Gastroesophageal sphincter (tissue), 3 donors: ENCODE measurements at regions not wholly inside any gene's neighbourhood (a gene's known extent, or its start where the extent isn't known, plus 50 kb on each side); places are given as distances from the start of the nearest gene placed in this dataset.

Experiments used
- EP300 ChIP-seq: sonication (generic); formaldehyde crosslinking; IDR thresholded peaks from one replicate; pipeline ENCODE4 v1.6.1; 2017; ENCODE audit warnings: antibody characterized with exemption, mild to moderate bottlenecking
- POLR2A ChIP-seq, 2 donors: fragments of 450-650 bp; IDR thresholded peaks; one replicate each; pipeline ENCODE4 v1.6.1; 2017; ENCODE audit warnings: antibody characterized with exemption in 2 of 2, mild to moderate bottlenecking in 2 of 2, moderate library complexity in 1 of 2
- POLR2AphosphoS5 ChIP-seq: sonication (generic); formaldehyde crosslinking; IDR thresholded peaks from one replicate; pipeline ENCODE4 v1.6.1; 2017; ENCODE audit warnings: antibody characterized with exemption
- TF ChIP-seq, protein P1 (sequence below), 4 experiments: fragments of 200-600 bp in 2 of 4; fragments of 450-650 bp in 2 of 4; sonication (generic) in 1 of 4; IDR thresholded peaks; one replicate each; pipeline ENCODE4 v1.5.1; 2017 to 2019; ENCODE audit warnings: antibody characterized with exemption in 4 of 4, mild to moderate bottlenecking in 2 of 4, moderate library complexity in 2 of 4

DNA sequence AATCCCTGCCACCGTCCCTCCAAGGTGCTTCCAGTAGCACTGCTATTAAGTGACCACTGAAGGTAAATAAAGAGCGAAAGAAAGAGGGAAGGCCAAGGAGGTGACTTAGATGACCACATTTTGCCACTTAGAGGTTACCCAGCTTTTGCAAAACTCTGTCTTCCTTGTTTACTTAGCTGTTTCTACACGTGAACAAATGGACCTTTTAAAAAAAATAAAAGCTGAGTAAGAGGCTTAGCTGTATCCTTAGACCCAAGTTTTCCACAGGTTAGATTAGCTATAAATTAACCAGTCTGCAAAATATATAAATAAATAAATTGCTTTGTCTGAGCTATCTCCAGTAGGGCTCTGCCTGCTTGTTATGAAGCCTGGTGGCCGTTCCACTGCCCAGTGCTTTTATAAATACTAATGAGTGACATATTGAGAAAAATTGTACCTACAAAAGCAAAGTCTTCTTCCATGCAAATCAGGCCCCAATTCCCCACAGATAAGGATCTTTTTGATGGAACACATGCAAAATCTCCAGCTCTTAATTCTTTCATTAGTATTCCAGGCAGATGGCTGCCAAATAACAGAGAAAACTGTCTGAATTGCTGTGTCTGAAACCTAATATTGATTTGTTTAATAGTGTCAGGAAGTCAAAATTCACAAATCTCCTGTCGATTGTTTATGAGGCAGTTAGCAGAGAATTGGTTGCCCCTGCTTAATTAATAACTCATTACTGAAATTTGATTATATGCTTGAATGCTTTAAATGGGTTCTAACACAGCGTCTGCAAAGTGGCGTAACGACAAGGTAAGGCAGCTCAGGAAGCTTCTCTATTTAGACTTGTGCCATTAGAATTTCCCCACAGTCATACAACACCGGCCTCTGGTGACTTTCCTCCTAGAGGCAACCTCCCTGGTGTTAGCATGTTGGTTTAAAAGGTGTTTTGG is 176.7 kb downstream of the EMX2 start:
- TF ChIP-seq, protein P1, sequence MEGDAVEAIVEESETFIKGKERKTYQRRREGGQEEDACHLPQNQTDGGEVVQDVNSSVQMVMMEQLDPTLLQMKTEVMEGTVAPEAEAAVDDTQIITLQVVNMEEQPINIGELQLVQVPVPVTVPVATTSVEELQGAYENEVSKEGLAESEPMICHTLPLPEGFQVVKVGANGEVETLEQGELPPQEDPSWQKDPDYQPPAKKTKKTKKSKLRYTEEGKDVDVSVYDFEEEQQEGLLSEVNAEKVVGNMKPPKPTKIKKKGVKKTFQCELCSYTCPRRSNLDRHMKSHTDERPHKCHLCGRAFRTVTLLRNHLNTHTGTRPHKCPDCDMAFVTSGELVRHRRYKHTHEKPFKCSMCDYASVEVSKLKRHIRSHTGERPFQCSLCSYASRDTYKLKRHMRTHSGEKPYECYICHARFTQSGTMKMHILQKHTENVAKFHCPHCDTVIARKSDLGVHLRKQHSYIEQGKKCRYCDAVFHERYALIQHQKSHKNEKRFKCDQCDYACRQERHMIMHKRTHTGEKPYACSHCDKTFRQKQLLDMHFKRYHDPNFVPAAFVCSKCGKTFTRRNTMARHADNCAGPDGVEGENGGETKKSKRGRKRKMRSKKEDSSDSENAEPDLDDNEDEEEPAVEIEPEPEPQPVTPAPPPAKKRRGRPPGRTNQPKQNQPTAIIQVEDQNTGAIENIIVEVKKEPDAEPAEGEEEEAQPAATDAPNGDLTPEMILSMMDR (IDR thresholded peaks at IDR 0.05) = no peak
- no peak for TF ChIP-seq POLR2A (IDR thresholded peaks at IDR 0.05)
- TF ChIP-seq EP300 = no peak
- TF ChIP-seq POLR2AphosphoS5 = no peak
